HCT116 (cell line): ENCODE measurements at regions not wholly inside any gene's neighbourhood (a gene's known extent, or its start where the extent isn't known, plus 50 kb on each side); places are given as distances from the start of the nearest gene placed in this dataset.

ENCODE experiments used
- ATAC-seq: fragments of 200-7000 bp; cut with Tn5 transposase; 2 replicates; pipeline ENCODE4 v1.9.1; 2020; ENCODE audit warnings: mild to moderate bottlenecking, moderate library complexity
- BruUV-seq: library from RNA; stranded (reverse); fragments of 400-500 nt; replicated peaks from 2 replicates; lab custom pipeline; 2021; lab: Mats Ljungman, UMichigan
- CTCF ChIA-PET: fragments of 300-600 bp; sonication (Branson Sonifier 250); formaldehyde crosslinking; loops from one replicate; lab custom pipeline; 2021; ENCODE audit warnings: antibody characterized with exemption; lab: Charles Lee
- POLR2A ChIA-PET: fragments of 300-600, 350-600 bp; sonication (Branson Sonifier 250); formaldehyde crosslinking; loops from one replicate; lab custom pipeline; 2021; ENCODE audit warnings: antibody characterized with exemption; lab: Charles Lee
- RAD21 ChIA-PET, 2 experiments: fragments of 300-600 bp; sonication (Branson Sonifier 250); formaldehyde crosslinking; loops; one replicate each; lab custom pipeline; 2023; ENCODE audit warnings: low total read pairs in 2 of 2; ENCODE audit not compliant: uncharacterized antibody in 2 of 2, unreplicated experiment in 2 of 2, low non-redundant PET in 1 of 2; lab: Charles Lee
- DNase-seq: peaks from one replicate; pipeline ENCODE4 v3.0.0-alpha.2; 2010; ENCODE audit warnings: low read depth, low spot score
- H2AFZ ChIP-seq: fragments of 200-600 bp; shearing (Covaris generic), sonication (generic); 2 replicates; pipeline ENCODE4 v1.6.1; 2017; ENCODE audit warnings: low read depth, mixed run types, mixed read lengths, antibody characterized with exemption, low read length; ENCODE audit not compliant: poor library complexity, severe bottlenecking
- H3K27ac ChIP-seq: 2 replicates; pipeline ENCODE4 v1.5.1; 2012; ENCODE audit warnings: low read depth, low read length
- H3K27me3 ChIP-seq: fragments of 200-600 bp; sonication (generic); 2 replicates; pipeline ENCODE4 v1.6.1; 2016; ENCODE audit warnings: mixed run types, low read length, mixed read lengths; ENCODE audit not compliant: insufficient read depth
- H3K36me3 ChIP-seq, 2 experiments: fragments of 200-500 bp in 1 of 2; fragments of 200-600 bp in 1 of 2; sonication (Bioruptor generic) in 1 of 2; sonication (generic) in 1 of 2; 2 replicates each; pipeline versions ENCODE4 v1.5.1 to v1.6.1; 2014 to 2016; ENCODE audit warnings: low read length in 2 of 2, inconsistent platforms in 1 of 2, mixed read lengths in 1 of 2, mixed run types in 1 of 2; ENCODE audit not compliant: insufficient read depth in 2 of 2, control insufficient read depth in 1 of 2
- H3K4me1 ChIP-seq, 2 experiments: fragments of 200-600 bp in 1 of 2; sonication (generic) in 1 of 2; 2 replicates each; pipeline versions ENCODE4 v1.5.1 to v1.6.1; 2012 to 2017; ENCODE audit warnings: low read length in 2 of 2, inconsistent platforms in 1 of 2, mild to moderate bottlenecking in 1 of 2, mixed read lengths in 1 of 2, mixed run types in 1 of 2, moderate library complexity in 1 of 2; ENCODE audit not compliant: insufficient read depth in 2 of 2, control insufficient read depth in 1 of 2
- H3K4me2 ChIP-seq: fragments of 200-600 bp; sonication (generic); 2 replicates; pipeline ENCODE4 v1.6.1; 2017; ENCODE audit warnings: mixed run types, low read length, mixed read lengths
- H3K4me3 ChIP-seq, 2 experiments: fragments of 200-600 bp in 1 of 2; sonication (generic) in 1 of 2; replicated peaks in 1 of 2; 2 replicates each; pipeline ENCODE4 v1.5.1; 2011 to 2016; ENCODE audit warnings: low read length in 2 of 2, control low read depth in 1 of 2, low read depth in 1 of 2, mild to moderate bottlenecking in 1 of 2, mixed read lengths in 1 of 2, mixed run types in 1 of 2
- H3K79me2 ChIP-seq: fragments of 200-600 bp; sonication (generic); 2 replicates; pipeline ENCODE4 v1.6.1; 2017; ENCODE audit warnings: mild to moderate bottlenecking, mixed run types, low read length, moderate library complexity, mixed read lengths; ENCODE audit not compliant: insufficient read depth
- H3K9ac ChIP-seq: fragments of 200-600 bp; sonication (generic); 2 replicates; pipeline ENCODE4 v1.6.1; 2016; ENCODE audit warnings: low read length, mixed read lengths
- H3K9me2 ChIP-seq: fragments of 200-600 bp; sonication (generic), shearing (Covaris generic); 2 replicates; pipeline ENCODE4 v1.6.1; 2017; ENCODE audit warnings: mixed run types, mild to moderate bottlenecking, moderate library complexity; ENCODE audit not compliant: insufficient read depth
- H3K9me3 ChIP-seq, 2 experiments: fragments of 200-500 bp in 1 of 2; fragments of 200-600 bp in 1 of 2; sonication (Bioruptor generic) in 1 of 2; sonication (generic) in 1 of 2; 2 replicates each; pipeline ENCODE4 v1.6.1; 2014 to 2017; ENCODE audit warnings: low read length in 2 of 2, mixed read lengths in 2 of 2, inconsistent platforms in 1 of 2, low read depth in 1 of 2, mild to moderate bottlenecking in 1 of 2, mixed run types in 1 of 2, moderate library complexity in 1 of 2; ENCODE audit not compliant: control insufficient read depth in 1 of 2, insufficient read depth in 1 of 2
- H4K20me1 ChIP-seq: fragments of 200-600 bp; sonication (generic), shearing (Covaris generic); 2 replicates; pipeline ENCODE4 v1.6.1; 2017; ENCODE audit warnings: mixed run types, mild to moderate bottlenecking, moderate library complexity; ENCODE audit not compliant: insufficient read depth
- EZH2 ChIP-seq: fragments of 200-600 bp; sonication (generic); IDR thresholded peaks from 2 replicates; pipeline ENCODE4 v1.6.1; 2017; ENCODE audit warnings: antibody characterized with exemption, mixed run types
- FOSL1 ChIP-seq: IDR thresholded peaks from 2 replicates; pipeline ENCODE4 v1.6.1; 2012; ENCODE audit warnings: low read depth
- POLR2A ChIP-seq: IDR thresholded peaks from 2 replicates; pipeline ENCODE4 v1.7.0; 2011; ENCODE audit warnings: borderline replicate concordance; ENCODE audit not compliant: insufficient read depth, insufficient read length; ENCODE audit errors: extremely low read depth
- SRF ChIP-seq: IDR thresholded peaks from 2 replicates; pipeline ENCODE4 v1.6.1; 2012; ENCODE audit warnings: low read depth
- TCF7L2 ChIP-seq: IDR thresholded peaks from 2 replicates; pipeline ENCODE4 v1.7.0; 2011; ENCODE audit warnings: borderline replicate concordance, inconsistent platforms; ENCODE audit not compliant: insufficient read depth, insufficient read length; ENCODE audit errors: extremely low read depth
- YY1 ChIP-seq: IDR thresholded peaks from 2 replicates; pipeline ENCODE4 v1.6.1; 2011; ENCODE audit warnings: low read length, low read depth, moderate library complexity, mild to moderate bottlenecking; ENCODE audit not compliant: insufficient replicate concordance; ENCODE audit errors: extremely low read depth
- ZFX ChIP-seq: fragments of 450-650 bp; IDR thresholded peaks from 2 replicates; pipeline ENCODE4 v1.6.1; 2017
- ZNF274 ChIP-seq: fragments of 200-500 bp; sonication (Bioruptor generic); IDR thresholded peaks from 2 replicates; pipeline ENCODE4 v1.6.1; 2014; ENCODE audit warnings: mild to moderate bottlenecking, low read depth, low read length, inconsistent platforms
- intact Hi-C: fragments of 100-400 bp; cut with micrococcal nuclease; formaldehyde crosslinking; loops from 2 replicates; pipeline ENCODE4 v1.10.0; 2022
- TF ChIP-seq, protein P1 (sequence below), 3 experiments: fragments of 200-600 bp in 1 of 3; sonication (generic) in 1 of 3; IDR thresholded peaks in 2 of 3; conservative IDR thresholded peaks in 1 of 3; 2 replicates each; pipeline ENCODE4 v1.5.1; 2012 to 2017; ENCODE audit warnings: low read depth in 2 of 3, low read length in 2 of 3, antibody characterized with exemption in 1 of 3, borderline replicate concordance in 1 of 3, control low read depth in 1 of 3, mild to moderate bottlenecking in 1 of 3, mixed read lengths in 1 of 3, mixed run types in 1 of 3, moderate library complexity in 1 of 3; ENCODE audit not compliant: insufficient read depth in 1 of 3
- TF ChIP-seq, protein P2 (sequence below): IDR thresholded peaks from 2 replicates; pipeline ENCODE4 v1.6.1; 2012
- TF ChIP-seq, protein P3 (sequence below): IDR thresholded peaks from 2 replicates; pipeline ENCODE4 v1.6.1; 2012; ENCODE audit warnings: low read depth

DNA sequence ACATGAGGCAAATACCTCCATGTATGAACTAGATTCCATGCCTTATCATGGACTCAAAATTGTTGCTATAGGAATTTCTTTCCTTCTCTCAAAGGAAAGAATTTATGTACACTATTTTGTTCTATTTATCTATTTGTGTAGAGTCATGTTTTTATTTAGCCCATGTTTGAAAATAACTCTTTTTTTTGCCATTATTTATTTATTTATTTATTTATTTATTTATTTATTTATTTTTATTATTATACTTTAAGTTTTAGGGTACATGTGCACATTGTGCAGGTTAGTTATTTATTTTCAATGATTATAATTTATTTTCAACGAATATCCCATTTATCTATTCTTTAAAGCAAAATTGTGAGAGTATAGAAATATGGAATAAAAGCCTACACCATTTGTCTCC, 177.9 kb downstream of the MAGEE1 start:
- ATAC-seq, result no peak
- DNase-seq, result no peak
- H3K36me3 ChIP-seq, result no peaks in the 10 kb centered on the region
- no peak overlapping the region for H3K4me2 ChIP-seq
- ChIA-PET CTCF (no interaction called here), RAD21 (no interaction called here), POLR2A (no interaction called here)
- intact Hi-C loops, result no loop called here
- H3K9ac ChIP-seq, result no peak overlapping the region
- H2AFZ ChIP-seq, result no peak overlapping the region
- no peaks in the 10 kb centered on the region for H3K9me3 ChIP-seq
- TF ChIP-seq, protein P1, sequence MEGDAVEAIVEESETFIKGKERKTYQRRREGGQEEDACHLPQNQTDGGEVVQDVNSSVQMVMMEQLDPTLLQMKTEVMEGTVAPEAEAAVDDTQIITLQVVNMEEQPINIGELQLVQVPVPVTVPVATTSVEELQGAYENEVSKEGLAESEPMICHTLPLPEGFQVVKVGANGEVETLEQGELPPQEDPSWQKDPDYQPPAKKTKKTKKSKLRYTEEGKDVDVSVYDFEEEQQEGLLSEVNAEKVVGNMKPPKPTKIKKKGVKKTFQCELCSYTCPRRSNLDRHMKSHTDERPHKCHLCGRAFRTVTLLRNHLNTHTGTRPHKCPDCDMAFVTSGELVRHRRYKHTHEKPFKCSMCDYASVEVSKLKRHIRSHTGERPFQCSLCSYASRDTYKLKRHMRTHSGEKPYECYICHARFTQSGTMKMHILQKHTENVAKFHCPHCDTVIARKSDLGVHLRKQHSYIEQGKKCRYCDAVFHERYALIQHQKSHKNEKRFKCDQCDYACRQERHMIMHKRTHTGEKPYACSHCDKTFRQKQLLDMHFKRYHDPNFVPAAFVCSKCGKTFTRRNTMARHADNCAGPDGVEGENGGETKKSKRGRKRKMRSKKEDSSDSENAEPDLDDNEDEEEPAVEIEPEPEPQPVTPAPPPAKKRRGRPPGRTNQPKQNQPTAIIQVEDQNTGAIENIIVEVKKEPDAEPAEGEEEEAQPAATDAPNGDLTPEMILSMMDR (IDR thresholded peaks at IDR 0.05 in 2 of 3, conservative IDR thresholded peaks at IDR 0.05 in 1 of 3; ENCODE audit: borderline replicate concordance in 1 of 3, insufficient read depth in 1 of 3, low read depth in 2 of 3, low read length in 2 of 3), result no peak
- TF ChIP-seq POLR2A (no peak), EZH2 (no peak), FOSL1 (no peak), ZFX (no peak), SRF (no peak), YY1 (no peak), ZNF274 (no peak), TCF7L2 (no peak)
- TF ChIP-seq, protein P2, sequence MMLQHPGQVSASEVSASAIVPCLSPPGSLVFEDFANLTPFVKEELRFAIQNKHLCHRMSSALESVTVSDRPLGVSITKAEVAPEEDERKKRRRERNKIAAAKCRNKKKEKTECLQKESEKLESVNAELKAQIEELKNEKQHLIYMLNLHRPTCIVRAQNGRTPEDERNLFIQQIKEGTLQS, result no peak
- TF ChIP-seq, protein P3, sequence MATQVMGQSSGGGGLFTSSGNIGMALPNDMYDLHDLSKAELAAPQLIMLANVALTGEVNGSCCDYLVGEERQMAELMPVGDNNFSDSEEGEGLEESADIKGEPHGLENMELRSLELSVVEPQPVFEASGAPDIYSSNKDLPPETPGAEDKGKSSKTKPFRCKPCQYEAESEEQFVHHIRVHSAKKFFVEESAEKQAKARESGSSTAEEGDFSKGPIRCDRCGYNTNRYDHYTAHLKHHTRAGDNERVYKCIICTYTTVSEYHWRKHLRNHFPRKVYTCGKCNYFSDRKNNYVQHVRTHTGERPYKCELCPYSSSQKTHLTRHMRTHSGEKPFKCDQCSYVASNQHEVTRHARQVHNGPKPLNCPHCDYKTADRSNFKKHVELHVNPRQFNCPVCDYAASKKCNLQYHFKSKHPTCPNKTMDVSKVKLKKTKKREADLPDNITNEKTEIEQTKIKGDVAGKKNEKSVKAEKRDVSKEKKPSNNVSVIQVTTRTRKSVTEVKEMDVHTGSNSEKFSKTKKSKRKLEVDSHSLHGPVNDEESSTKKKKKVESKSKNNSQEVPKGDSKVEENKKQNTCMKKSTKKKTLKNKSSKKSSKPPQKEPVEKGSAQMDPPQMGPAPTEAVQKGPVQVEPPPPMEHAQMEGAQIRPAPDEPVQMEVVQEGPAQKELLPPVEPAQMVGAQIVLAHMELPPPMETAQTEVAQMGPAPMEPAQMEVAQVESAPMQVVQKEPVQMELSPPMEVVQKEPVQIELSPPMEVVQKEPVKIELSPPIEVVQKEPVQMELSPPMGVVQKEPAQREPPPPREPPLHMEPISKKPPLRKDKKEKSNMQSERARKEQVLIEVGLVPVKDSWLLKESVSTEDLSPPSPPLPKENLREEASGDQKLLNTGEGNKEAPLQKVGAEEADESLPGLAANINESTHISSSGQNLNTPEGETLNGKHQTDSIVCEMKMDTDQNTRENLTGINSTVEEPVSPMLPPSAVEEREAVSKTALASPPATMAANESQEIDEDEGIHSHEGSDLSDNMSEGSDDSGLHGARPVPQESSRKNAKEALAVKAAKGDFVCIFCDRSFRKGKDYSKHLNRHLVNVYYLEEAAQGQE, result no peak
- H3K9me2 ChIP-seq, result no peaks in the 10 kb centered on the region
- no peaks in the 10 kb centered on the region for H3K27me3 ChIP-seq
- H3K27ac ChIP-seq, result no peak overlapping the region
- H4K20me1 ChIP-seq, result no peaks in the 10 kb centered on the region
- no peak overlapping the region for H3K4me3 ChIP-seq
- no peaks in the 10 kb centered on the region for H3K79me2 ChIP-seq
- no peaks in the 10 kb centered on the region for H3K4me1 ChIP-seq
- no TSS peak for BruUV-seq
